ENCODE measurements at regions not wholly inside any gene's neighbourhood (a gene's known extent, or its start where the extent isn't known, plus 50 kb on each side); places are given as distances from the start of the nearest gene placed in this dataset.

DNA sequence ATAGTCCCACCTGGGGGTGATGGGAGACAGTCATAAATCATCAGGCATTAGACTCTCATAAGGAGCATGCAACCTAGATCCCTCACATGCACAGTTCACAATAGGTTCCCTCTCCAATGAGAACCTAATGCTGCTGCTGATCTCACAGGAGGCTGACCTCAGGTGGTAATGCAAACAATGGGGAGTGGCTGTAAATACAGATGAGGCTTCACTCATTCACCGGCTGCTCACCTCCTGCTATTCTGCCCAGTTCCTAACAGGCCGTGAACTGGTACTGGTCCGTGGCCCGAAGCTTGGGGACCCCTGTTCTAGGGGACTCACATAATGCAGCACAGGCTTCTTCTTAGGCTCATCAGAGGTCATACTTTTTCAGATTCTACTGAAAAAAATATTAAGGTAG, 625.9 kb upstream of the AGA start:
- Histone ChIP-seq H3K36me3 (ENCODE audit: low read depth, missing control alignments) (no peaks in the 10 kb centered on the region), H3K4me3 (no peak overlapping the region), H3K9me3 (no peaks in the 10 kb centered on the region), H3K27me3 (no peaks in the 10 kb centered on the region), H3K4me1 (no peaks in the 10 kb centered on the region), H3K27ac (no peak overlapping the region)
- intact Hi-C loops (cut with DNase I; ENCODE audit: low total_unique reads), result no loop called here
- 93 to 94% methylated on average over 4 of the region's 4 CpGs for WGBS, 2 donors
- DNase-seq, result no peak
- no peak for TF ChIP-seq POLR2A (IDR thresholded peaks at IDR 0.05)
- TF ChIP-seq, protein P1, sequence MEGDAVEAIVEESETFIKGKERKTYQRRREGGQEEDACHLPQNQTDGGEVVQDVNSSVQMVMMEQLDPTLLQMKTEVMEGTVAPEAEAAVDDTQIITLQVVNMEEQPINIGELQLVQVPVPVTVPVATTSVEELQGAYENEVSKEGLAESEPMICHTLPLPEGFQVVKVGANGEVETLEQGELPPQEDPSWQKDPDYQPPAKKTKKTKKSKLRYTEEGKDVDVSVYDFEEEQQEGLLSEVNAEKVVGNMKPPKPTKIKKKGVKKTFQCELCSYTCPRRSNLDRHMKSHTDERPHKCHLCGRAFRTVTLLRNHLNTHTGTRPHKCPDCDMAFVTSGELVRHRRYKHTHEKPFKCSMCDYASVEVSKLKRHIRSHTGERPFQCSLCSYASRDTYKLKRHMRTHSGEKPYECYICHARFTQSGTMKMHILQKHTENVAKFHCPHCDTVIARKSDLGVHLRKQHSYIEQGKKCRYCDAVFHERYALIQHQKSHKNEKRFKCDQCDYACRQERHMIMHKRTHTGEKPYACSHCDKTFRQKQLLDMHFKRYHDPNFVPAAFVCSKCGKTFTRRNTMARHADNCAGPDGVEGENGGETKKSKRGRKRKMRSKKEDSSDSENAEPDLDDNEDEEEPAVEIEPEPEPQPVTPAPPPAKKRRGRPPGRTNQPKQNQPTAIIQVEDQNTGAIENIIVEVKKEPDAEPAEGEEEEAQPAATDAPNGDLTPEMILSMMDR (IDR thresholded peaks at IDR 0.05), result no peak

DNA sequence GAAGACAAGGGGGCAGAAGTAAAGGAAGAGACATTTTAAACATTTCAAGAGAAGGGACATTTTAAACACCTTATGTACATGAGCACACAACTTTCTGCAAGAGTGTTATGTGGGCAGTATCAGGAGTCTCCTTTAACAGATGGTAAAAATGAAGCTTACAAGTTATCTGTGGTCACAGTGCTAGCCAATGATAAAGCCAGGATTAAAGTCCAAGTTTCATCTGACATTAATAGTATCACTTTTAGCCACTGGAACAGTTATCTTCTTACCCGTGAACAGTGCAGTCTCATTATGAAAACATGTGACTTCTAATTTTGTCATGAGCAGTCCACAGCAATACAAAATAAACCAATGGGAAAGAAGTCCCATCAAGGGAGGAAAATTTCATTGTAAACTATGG, 627.9 kb upstream of the AGA start:
- intact Hi-C loops (cut with DNase I; ENCODE audit: low total_unique reads), result no loop called here
- Histone ChIP-seq H3K9me3 (no peaks in the 10 kb centered on the region), H3K4me3 (no peak overlapping the region), H3K27ac (no peak overlapping the region), H3K4me1 (no peaks in the 10 kb centered on the region), H3K27me3 (no peaks in the 10 kb centered on the region), H3K36me3 (ENCODE audit: low read depth, missing control alignments) (no peaks in the 10 kb centered on the region)
- DNase-seq, result no peak
- TF ChIP-seq, protein P1 (IDR thresholded peaks at IDR 0.05), result no peak
- no peak for TF ChIP-seq POLR2A (IDR thresholded peaks at IDR 0.05)
- 30 to 32% methylated on average over 1 of the region's 1 CpG for whole genome bisulfite sequencing, 2 donors

DNA sequence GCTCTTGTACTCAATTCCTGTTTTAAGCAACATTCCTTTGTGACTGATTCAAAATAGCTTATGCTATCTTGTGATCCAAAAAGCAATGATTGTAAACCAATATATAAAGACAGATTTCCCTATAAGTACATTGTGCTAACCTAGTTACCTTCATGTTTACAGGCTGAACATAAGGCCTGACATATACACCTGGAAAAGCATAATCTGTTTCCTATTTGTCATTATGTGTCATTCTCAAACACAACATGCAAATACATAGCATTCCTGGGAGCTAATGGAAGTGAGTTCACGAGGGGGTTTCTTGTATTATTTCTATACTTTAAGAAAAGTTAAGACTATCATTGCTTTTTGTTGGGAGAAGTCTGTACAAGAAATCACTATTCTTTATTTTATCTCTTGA, 638.1 kb upstream of the AGA start:
- H3K4me1 ChIP-seq, result no peaks in the 10 kb centered on the region
- intact Hi-C loops (cut with DNase I; ENCODE audit: low total_unique reads), result no loop called here
- no peaks in the 10 kb centered on the region for H3K27me3 ChIP-seq
- no peak overlapping the region for H3K27ac ChIP-seq
- no peak for TF ChIP-seq POLR2A (IDR thresholded peaks at IDR 0.05)
- TF ChIP-seq, protein P1 (IDR thresholded peaks at IDR 0.05), result no peak
- no peak overlapping the region for H3K4me3 ChIP-seq
- 80 to 82% methylated on average over 1 of the region's 1 CpG for WGBS, 2 donors
- no peaks in the 10 kb centered on the region for H3K9me3 ChIP-seq
- no peaks in the 10 kb centered on the region for H3K36me3 ChIP-seq (ENCODE audit: low read depth, missing control alignments)
- no peak for DNase-seq

DNA sequence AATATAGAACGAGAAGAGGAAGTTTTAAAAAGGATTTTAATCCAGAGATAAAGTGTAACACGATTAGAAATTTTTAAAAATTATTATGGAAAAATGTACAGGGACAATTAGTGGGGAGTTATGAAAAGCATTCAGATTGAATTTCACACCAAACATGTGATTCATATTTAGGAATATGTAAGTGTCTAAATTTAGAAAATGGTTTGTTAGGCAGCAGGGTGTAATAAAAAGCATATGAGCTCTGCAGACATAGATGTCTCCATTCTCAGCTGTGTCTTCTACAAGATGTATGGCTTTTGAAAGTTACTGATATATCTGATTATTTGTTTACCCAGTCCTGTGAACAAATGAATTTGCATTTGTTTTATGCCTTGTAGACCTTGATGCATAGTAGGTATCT, 638.9 kb upstream of the AGA start:
- intact Hi-C loops (cut with DNase I; ENCODE audit: low total_unique reads), result no loop called here
- H3K4me3 ChIP-seq, result no peak overlapping the region
- WGBS, 2 donors, result 56 to 66% methylated on average over 2 of the region's 2 CpGs
- TF ChIP-seq, protein P1 (IDR thresholded peaks at IDR 0.05), result no peak
- no peak for TF ChIP-seq POLR2A (IDR thresholded peaks at IDR 0.05)
- no peaks in the 10 kb centered on the region for H3K36me3 ChIP-seq (ENCODE audit: low read depth, missing control alignments)
- H3K9me3 ChIP-seq, result no peaks in the 10 kb centered on the region
- no peaks in the 10 kb centered on the region for H3K4me1 ChIP-seq
- no peaks in the 10 kb centered on the region for H3K27me3 ChIP-seq
- no peak for DNase-seq
- no peak overlapping the region for H3K27ac ChIP-seq

DNA sequence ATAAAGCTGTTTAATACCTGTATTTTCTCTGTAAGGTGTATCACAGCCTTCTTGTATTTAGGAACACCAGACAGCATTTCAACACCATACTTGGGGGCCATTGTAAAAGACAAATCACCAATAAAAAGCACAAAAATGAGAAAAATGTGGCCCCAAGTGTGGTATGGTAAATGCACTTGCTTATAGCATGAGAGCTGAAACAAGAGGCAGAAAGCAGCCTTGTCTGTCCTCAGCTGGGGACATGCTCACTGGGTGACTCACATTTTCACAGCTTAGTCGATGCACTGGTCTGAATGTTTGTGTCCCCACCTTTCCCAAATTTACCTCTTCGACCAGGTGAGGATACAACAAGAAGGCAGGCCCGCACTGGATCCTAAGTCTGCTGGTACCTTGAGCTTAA, 639.7 kb upstream of the AGA start:
- 88 to 90% methylated on average over 3 of the region's 3 CpGs for WGBS, 2 donors
- TF ChIP-seq POLR2A (IDR thresholded peaks at IDR 0.05), result no peak
- TF ChIP-seq, protein P1 (IDR thresholded peaks at IDR 0.05), result no peak
- Histone ChIP-seq H3K36me3 (ENCODE audit: low read depth, missing control alignments) (no peaks in the 10 kb centered on the region), H3K4me3 (no peak overlapping the region), H3K27me3 (no peaks in the 10 kb centered on the region), H3K27ac (no peak overlapping the region), H3K9me3 (no peaks in the 10 kb centered on the region), H3K4me1 (no peaks in the 10 kb centered on the region)
- DNase-seq, result no peak
- intact Hi-C loops (cut with DNase I; ENCODE audit: low total_unique reads), result no loop called here
